ENCODE measurements at regions not wholly inside any gene's neighbourhood (a gene's known extent, or its start where the extent isn't known, plus 50 kb on each side); places are given as distances from the start of the nearest gene placed in this dataset.

GRCh38 chr3:72289692-72290071 lies 504.7 kb upstream of the PROK2 start:
- peaks cover 26% of the 10 kb centered on the region for H3K27me3 Mint-ChIP-seq
- H3K9me3 Mint-ChIP-seq: no peaks in the 10 kb centered on the region
- no peak overlapping the region for H3K27ac Mint-ChIP-seq
- peaks cover 13% of the 10 kb centered on the region for H3K4me1 Mint-ChIP-seq (ENCODE audit: low read depth)
- H3K36me3 Mint-ChIP-seq (ENCODE audit: low read depth): no peaks in the 10 kb centered on the region
- DNase-seq: no peak
- H3K4me3 Mint-ChIP-seq: no peak overlapping the region

DNA sequence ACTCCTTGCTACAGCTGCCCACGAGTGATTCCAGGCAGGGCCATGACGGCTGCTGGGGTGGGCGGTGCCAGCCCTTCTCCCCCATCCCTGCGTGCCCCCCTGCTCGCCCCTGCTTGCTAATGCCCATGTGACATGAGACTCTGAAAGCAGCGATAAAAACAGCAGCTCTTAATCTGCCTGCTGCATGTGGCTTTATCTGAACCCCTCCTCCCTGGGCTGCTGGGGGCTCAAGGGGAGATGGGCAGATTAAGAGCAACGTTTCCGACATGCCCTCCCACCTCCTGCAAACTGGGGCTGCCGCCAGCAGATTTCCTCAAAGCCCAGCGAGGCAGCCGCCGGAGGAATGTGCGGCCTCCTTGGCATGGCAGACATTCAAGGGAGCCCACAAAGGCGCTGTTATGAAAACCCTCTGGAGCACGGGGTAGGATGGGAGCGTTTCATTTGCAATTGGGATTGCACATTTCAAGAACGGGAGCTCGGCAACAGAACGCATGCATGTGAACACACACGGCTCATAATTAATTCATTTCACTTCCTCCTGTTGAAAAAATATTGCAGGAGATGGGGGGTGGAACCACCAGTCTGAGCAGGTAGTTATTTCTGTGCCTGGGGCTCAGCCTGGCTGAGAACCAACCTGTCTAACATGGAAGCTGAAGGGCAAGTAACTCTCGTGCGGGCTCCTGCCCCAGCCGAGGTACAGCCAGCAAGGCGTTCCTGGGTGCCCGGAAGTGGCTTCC lies 504.2 kb upstream of the PROK2 start:
- DNase-seq: peak; percentile 39
- Mint-ChIP-seq H3K36me3 (ENCODE audit: low read depth) (no peaks in the 10 kb centered on the region), H3K4me3 (peak overlapping the region; percentile 58), H3K4me1 (ENCODE audit: low read depth) (peaks cover 13% of the 10 kb centered on the region), H3K9me3 (no peaks in the 10 kb centered on the region), H3K27ac (peak overlapping the region; percentile 63), H3K27me3 (peaks cover 26% of the 10 kb centered on the region)

DNA sequence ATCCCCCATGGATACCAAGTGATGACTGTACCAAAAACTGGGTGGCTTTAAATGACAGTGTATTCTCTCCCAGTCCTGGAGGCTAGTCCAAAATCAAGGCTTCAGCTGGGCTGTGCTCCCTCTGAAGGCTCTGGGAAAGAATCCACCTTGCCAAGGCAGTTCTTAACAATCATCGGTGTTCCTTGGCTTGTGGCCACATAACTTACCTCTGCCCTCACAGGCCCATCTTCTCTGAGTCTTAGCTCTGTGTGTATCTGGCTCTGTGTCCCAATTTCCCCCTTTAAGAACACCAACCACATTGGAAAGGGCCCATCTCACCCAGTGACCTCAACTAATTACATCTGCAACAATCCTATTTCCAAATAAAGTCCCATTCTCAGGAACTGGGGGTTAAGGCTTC lies 503.0 kb upstream of the PROK2 start:
- Mint-ChIP-seq H3K27me3 (peaks cover 26% of the 10 kb centered on the region), H3K9me3 (no peaks in the 10 kb centered on the region), H3K4me1 (ENCODE audit: low read depth) (peaks cover 13% of the 10 kb centered on the region), H3K4me3 (no peak overlapping the region), H3K36me3 (ENCODE audit: low read depth) (no peaks in the 10 kb centered on the region), H3K27ac (no peak overlapping the region)
- no peak for DNase-seq

DNA sequence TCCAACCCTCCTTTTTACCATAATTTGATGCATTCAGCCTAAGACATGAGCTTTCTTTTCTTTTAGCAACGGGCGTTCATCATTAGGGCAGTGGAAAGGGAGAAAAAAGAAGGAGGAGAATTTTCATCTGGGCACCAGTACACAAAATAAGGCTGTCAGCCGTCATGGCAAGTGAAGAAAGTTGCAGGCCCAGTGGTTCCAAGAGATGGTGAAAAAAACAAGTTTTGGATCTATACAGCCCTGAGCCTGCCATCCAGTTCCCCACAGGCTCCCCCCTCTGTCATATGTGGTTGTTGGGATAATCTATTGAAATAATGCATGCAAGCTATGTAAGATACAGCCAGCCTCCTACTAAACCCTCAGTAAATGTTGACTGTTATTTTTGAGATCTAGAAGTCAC lies 500.6 kb upstream of the PROK2 start:
- Mint-ChIP-seq H3K9me3 (no peaks in the 10 kb centered on the region), H3K27ac (no peak overlapping the region), H3K36me3 (ENCODE audit: low read depth) (no peaks in the 10 kb centered on the region), H3K27me3 (peaks cover 20% of the 10 kb centered on the region), H3K4me3 (no peak overlapping the region), H3K4me1 (ENCODE audit: low read depth) (peaks cover 13% of the 10 kb centered on the region)
- no peak for DNase-seq

GRCh38 chr3:72284471-72284870 lies 499.5 kb upstream of the PROK2 start:
- H3K9me3 Mint-ChIP-seq: no peaks in the 10 kb centered on the region
- H3K36me3 Mint-ChIP-seq (ENCODE audit: low read depth): no peaks in the 10 kb centered on the region
- peaks cover 17% of the 10 kb centered on the region for H3K27me3 Mint-ChIP-seq
- no peak for DNase-seq
- H3K4me3 Mint-ChIP-seq: no peak overlapping the region
- no peak overlapping the region for H3K27ac Mint-ChIP-seq
- H3K4me1 Mint-ChIP-seq (ENCODE audit: low read depth): peaks cover 10% of the 10 kb centered on the region

- H3K27me3 Mint-ChIP-seq: peaks cover 12% of the 10 kb centered on the region
- H3K4me3 Mint-ChIP-seq: no peak overlapping the region
- H3K27ac Mint-ChIP-seq: no peak overlapping the region
- DNase-seq: no peak
- no peaks in the 10 kb centered on the region for H3K4me1 Mint-ChIP-seq (ENCODE audit: low read depth)
- H3K36me3 Mint-ChIP-seq (ENCODE audit: low read depth): no peaks in the 10 kb centered on the region
- H3K9me3 Mint-ChIP-seq: no peaks in the 10 kb centered on the region
Measured at GRCh38 chr3:72282918-72283317, 498.0 kb upstream of the PROK2 start.

- no peak for DNase-seq
- Mint-ChIP-seq H3K4me3 (no peak overlapping the region), H3K36me3 (ENCODE audit: low read depth) (no peaks in the 10 kb centered on the region), H3K27ac (no peak overlapping the region), H3K9me3 (peaks cover 2% of the 10 kb centered on the region), H3K4me1 (ENCODE audit: low read depth) (no peaks in the 10 kb centered on the region), H3K27me3 (peaks cover 8% of the 10 kb centered on the region)
Measured at GRCh38 chr3:72281551-72281950, 496.6 kb upstream of the PROK2 start.

- peaks cover 8% of the 10 kb centered on the region for H3K27me3 Mint-ChIP-seq
- H3K9me3 Mint-ChIP-seq: peaks cover 2% of the 10 kb centered on the region
- no peak for DNase-seq
- H3K36me3 Mint-ChIP-seq (ENCODE audit: low read depth): no peaks in the 10 kb centered on the region
- H3K27ac Mint-ChIP-seq: no peak overlapping the region
- no peak overlapping the region for H3K4me3 Mint-ChIP-seq
- no peaks in the 10 kb centered on the region for H3K4me1 Mint-ChIP-seq (ENCODE audit: low read depth)
Measured at GRCh38 chr3:72280876-72281275, 495.9 kb upstream of the PROK2 start.

DNA sequence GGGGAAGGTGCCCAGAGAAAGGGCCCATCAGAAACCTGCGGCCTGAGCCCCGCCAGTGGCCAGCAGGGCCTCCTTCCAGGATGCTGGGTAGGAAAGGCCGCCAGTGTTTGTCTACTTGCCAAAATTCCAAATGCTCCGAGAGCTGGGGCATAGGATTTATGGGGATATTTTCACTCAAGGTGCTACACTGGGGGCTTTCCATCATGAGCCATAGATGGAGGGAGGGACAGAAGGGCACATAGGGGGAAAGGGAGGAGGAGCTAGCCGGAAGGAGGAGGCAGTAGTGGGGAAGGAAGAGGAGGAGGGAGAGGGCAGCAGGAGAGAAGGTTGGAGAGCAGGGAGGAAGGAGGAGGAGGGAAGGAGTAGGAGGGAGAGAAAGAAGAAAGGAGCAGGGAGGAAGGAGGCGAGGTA lies 494.7 kb upstream of the PROK2 start:
- Mint-ChIP-seq H3K9me3 (peaks cover 2% of the 10 kb centered on the region), H3K4me1 (ENCODE audit: low read depth) (peaks cover 5% of the 10 kb centered on the region), H3K27me3 (peaks cover 8% of the 10 kb centered on the region), H3K4me3 (no peak overlapping the region), H3K27ac (no peak overlapping the region), H3K36me3 (ENCODE audit: low read depth) (no peaks in the 10 kb centered on the region)
- DNase-seq: no peak

DNA sequence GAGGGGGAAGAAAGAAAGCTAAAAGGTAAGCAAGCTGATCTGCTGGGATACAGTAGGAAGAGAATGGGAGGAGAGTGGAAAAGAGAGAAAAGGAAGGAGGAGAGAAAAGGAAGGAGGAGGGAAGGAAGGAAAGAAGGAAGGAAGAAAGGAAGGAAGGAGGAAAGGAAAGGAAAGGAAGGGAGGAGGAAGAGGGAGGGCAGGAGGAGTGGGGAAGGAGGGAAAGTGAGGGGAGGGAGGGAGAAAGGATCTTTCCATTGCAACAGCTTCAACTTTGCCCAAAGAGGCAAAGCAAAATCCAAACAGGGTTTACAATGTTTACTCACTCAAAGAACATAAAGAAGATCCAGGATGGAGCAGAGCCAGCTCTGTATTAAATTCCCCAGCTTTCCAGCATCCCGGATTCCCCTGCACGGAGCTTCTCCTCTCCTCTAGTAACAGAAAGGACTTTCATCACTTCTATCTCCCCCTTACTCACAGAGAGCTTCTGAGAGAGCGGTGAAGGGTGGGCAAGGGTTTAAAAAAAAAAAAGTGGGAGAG lies 494.2 kb upstream of the PROK2 start:
- Mint-ChIP-seq H3K27ac (no peak overlapping the region), H3K36me3 (ENCODE audit: low read depth) (no peaks in the 10 kb centered on the region), H3K4me3 (no peak overlapping the region), H3K27me3 (peaks cover 8% of the 10 kb centered on the region), H3K4me1 (ENCODE audit: low read depth) (peaks cover 10% of the 10 kb centered on the region), H3K9me3 (peaks cover 2% of the 10 kb centered on the region)
- DNase-seq: no peak

GRCh38 chr3:72278349-72279067 lies 493.6 kb upstream of the PROK2 start:
- Mint-ChIP-seq H3K9me3 (peaks cover 2% of the 10 kb centered on the region), H3K4me3 (no peak overlapping the region), H3K27me3 (peaks cover 8% of the 10 kb centered on the region), H3K4me1 (ENCODE audit: low read depth) (peaks cover 13% of the 10 kb centered on the region), H3K27ac (no peak overlapping the region), H3K36me3 (ENCODE audit: low read depth) (no peaks in the 10 kb centered on the region)
- no peak for DNase-seq

DNA sequence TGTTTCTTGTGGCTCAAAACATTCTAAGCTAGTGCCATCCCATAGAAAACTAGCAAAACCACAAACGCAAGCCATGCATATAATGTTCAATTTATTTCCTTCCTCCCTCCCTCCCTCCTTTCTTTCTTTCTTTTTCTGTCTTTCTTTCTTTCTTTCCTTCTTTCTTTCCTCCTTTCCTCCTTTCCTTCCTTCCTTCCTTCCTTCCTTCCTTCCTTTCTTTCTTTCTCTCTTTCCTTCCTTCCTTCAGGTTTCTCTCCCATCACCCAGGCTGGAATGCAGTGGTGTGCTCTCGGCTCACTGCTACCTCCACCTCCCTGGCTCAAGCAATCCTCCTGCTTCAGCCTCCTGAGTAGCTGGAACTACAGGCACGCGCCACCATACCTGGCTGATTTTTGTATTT lies 492.8 kb upstream of the PROK2 start:
- DNase-seq: no peak
- no peaks in the 10 kb centered on the region for H3K36me3 Mint-ChIP-seq (ENCODE audit: low read depth)
- H3K27ac Mint-ChIP-seq: no peak overlapping the region
- H3K9me3 Mint-ChIP-seq: peaks cover 2% of the 10 kb centered on the region
- peaks cover 13% of the 10 kb centered on the region for H3K4me1 Mint-ChIP-seq (ENCODE audit: low read depth)
- H3K4me3 Mint-ChIP-seq: no peak overlapping the region
- peaks cover 8% of the 10 kb centered on the region for H3K27me3 Mint-ChIP-seq

GRCh38 chr3:72276806-72277205 lies 491.9 kb upstream of the PROK2 start:
- Mint-ChIP-seq H3K9me3 (peaks cover 2% of the 10 kb centered on the region), H3K27ac (no peak overlapping the region), H3K27me3 (peaks cover 8% of the 10 kb centered on the region), H3K4me1 (ENCODE audit: low read depth) (peaks cover 13% of the 10 kb centered on the region), H3K4me3 (no peak overlapping the region), H3K36me3 (ENCODE audit: low read depth) (no peaks in the 10 kb centered on the region)
- no peak for DNase-seq

DNA sequence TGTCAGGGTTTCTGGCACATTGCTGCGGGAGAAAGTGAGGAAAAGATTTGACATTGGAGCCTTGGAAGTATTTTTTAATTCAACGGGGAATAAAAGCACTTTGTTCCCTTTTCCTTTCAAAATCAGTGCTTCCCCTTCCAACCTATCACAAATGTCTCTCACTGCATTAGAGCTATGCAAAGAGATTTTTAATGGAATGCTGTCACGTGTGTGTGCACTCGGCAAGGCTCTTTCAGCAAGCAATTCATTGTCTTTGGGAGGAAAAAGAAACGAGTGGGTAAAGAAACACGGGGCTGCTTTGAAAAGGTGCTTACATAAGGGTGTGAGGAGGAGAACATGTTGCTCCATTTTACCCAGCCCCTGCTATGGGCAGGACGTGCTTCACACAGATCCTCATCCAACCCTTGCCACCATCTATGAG lies 490.4 kb upstream of the PROK2 start:
- H3K4me3 Mint-ChIP-seq: no peak overlapping the region
- peaks cover 2% of the 10 kb centered on the region for H3K9me3 Mint-ChIP-seq
- peaks cover 6% of the 10 kb centered on the region for H3K27me3 Mint-ChIP-seq
- H3K36me3 Mint-ChIP-seq (ENCODE audit: low read depth): no peaks in the 10 kb centered on the region
- H3K4me1 Mint-ChIP-seq (ENCODE audit: low read depth): peaks cover 20% of the 10 kb centered on the region
- H3K27ac Mint-ChIP-seq: no peak overlapping the region
- DNase-seq: no peak
